HG02981 (cell line): ENCODE measurements at regions not wholly inside any gene's neighbourhood (a gene's known extent, or its start where the extent isn't known, plus 50 kb on each side); places are given as distances from the start of the nearest gene placed in this dataset.

Experiments used
- ATAC-seq: cut with Tn5 transposase; IDR thresholded peaks from one replicate; pipeline ENCODE4 v1.9.1; 2021; ENCODE audit warnings: mild to moderate bottlenecking, moderate library complexity; ENCODE audit not compliant: unreplicated experiment

DNA sequence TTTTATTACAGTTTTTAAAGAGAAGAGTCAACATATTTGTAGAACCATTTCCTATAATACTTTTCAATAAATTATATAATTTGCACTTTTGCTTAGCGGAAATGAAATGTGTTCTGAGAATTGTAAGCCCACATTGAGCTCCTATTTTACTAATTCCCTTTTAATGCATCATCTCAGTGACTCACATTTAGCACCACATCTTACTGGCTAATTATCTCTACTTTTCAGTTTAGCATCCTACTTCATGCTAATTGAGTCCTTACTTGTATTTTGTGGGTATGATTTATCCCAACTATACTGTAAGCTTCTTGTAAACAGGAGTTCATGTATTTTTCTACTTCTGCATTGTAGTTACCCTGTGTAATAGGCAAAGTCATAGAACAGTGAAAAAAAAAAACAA lies 67.5 kb downstream of the TMX1 start:
- ATAC-seq = no peak

DNA sequence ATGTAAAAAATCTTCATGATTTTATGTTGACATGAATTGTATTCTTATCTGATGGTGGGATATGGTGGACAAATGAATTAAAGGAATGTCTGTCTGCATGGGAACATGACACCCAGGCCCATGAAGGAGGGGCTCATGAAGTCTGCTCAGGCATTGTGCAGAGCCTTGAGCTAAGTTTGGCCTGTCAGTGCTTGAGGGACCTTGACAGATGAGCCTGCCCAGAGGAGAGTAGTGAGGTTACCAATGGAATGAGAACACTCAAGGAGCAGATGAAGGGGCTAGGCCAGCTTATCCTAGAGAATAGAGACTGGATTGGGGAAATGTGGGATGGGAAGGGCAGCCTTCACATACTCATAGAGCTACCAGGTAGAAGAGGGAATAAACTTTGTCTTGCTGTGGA lies 68.8 kb downstream of the TMX1 start:
- no peak for ATAC-seq

- ATAC-seq = no peak
These were observed 70.5 kb downstream of the TMX1 start for GRCh38 chr14:51310505-51310944.

- ATAC-seq = no peak
These were observed 74.4 kb downstream of the TMX1 start for GRCh38 chr14:51314321-51315015.

DNA sequence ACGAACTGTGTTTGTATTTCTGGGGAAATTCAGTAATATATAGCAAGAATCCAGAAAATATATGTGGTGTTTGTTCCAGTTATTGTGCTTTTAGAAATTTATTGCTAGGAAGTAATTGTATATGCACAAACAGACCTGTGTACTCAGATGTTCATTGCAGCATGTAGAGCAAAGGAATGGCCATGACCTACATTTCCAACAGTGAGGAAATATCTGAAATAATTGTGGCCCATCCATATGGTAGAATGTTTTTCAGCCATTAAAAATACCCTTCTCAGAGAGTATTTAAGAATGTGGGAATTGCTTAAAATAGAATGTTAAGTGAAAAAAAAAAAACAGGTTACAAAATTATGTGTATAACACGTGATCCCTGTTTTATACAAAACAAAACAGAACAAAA lies 77.3 kb downstream of the TMX1 start:
- ATAC-seq = no peak

DNA sequence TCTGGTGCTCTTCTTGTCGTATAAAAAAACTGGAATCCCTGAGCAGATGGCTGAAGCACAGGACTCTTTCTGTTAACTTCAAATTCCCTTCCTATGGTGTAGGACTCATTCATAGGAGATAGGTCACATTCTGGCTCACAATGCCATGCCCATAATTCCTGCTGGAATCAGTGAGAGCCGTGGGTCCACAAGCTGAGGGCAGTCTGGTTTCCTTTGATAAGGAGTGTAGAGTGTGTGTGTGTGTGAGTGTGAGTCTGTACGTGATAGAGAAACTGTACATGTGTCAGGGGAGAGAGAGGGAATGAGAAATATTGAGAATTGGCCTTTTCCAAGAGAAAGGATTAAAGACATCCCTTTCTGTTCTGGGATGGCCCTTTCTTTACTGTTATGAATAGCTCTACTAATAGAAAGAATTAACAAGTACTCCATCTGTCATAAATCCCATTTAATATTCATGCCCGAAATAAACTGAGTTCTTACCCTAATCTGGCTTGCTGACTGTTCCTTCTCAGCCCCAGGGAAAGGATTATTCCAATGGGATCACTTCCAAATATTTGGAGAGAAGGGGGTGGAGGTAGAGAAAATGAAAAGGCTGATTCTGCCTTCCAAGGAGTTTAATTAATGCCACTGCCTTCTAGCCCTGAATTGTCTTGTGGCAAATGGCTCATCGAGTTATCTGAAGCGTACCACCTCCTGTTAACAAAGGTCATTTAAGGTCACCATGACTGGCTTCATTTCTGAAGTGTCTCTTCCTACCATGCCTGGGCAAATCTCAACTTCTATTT lies 79.0 kb downstream of the TMX1 start:
- no peak for ATAC-seq

DNA sequence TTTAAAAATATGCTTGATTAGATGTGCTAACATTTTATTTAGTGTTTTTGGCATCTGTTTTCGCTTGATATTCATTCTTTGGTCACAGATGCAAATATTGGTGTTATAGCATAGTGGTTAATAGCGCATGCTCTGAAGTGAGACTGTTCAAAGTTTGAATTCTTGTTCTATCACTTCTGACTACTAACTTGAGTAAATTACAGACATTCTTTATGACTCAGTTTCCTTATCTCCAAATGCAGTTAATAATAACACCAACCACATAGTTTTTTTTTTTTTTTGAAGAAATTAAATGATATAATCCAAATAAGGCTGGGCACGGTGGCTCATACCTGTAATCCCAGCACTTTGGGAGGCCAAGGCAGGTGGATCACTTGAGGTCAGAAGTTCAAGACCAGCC lies 81.0 kb downstream of the TMX1 start:
- ATAC-seq = no peak

GRCh38 chr14:51323492-51323891 lies 83.4 kb downstream of the TMX1 start:
- no peak for ATAC-seq

- no peak for ATAC-seq
These were observed 87.3 kb downstream of the TMX1 start for GRCh38 chr14:51327376-51327775.

DNA sequence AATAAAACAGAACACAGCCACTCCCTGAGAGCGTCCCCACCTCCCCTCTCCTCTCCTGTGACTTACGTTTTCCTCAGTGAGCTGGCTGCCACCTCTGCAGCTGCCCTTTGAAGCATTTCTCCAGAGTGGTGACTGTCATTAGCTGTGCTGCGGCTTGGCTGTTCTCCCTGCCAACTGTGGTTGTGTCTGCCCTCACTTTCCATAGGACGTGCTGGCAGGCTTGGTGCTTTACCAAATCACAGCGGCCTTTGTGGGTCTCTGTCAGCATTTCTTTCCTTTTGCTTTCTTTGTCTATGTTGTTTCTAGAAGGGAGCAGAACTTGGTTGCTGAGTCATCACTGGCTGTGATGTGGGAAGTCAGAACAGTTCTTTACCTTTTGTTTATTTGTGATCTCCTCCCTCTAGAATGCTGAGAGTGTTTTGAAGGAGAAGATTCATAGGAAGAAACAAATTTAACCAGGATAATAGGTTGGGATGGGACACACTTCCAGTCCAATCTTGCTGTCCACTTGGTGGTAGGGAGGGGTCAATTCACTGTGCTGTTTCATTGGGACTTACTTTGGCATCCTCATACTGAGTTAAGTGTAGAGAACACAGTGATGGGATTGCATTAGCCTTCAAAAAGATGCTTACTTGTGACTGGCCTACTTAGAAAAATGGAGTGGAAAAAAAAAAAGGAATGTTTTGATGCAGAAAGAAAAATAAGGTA lies 88.2 kb downstream of the TMX1 start:
- no peak for ATAC-seq

DNA sequence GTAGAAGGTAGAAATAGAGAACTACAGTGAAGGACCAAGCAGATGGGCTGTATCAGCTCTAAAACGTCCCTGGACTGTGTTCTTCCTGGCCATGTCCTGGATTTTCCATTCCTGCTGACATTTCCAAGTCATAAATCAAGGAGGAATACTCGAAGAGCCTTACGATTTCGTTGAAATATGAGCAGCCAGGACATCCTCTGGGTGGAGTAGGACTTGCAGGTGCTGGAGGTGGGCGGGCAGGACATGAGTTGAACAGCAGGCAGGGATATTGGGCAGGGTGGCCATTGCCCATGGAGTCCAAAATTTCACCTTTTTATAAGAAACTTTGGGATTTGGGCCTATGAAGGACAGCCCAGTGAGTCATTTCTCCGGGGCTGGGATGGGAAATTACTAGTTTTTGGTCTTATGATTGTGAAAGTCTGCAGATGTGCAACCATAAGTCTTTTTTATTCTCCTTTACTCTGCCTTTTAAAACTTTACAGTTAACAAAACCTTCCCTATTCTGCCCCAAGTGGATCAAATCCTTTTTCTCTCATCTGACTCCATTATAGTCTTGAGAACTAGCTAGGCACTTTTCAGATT lies 88.8 kb downstream of the TMX1 start:
- no peak for ATAC-seq

DNA sequence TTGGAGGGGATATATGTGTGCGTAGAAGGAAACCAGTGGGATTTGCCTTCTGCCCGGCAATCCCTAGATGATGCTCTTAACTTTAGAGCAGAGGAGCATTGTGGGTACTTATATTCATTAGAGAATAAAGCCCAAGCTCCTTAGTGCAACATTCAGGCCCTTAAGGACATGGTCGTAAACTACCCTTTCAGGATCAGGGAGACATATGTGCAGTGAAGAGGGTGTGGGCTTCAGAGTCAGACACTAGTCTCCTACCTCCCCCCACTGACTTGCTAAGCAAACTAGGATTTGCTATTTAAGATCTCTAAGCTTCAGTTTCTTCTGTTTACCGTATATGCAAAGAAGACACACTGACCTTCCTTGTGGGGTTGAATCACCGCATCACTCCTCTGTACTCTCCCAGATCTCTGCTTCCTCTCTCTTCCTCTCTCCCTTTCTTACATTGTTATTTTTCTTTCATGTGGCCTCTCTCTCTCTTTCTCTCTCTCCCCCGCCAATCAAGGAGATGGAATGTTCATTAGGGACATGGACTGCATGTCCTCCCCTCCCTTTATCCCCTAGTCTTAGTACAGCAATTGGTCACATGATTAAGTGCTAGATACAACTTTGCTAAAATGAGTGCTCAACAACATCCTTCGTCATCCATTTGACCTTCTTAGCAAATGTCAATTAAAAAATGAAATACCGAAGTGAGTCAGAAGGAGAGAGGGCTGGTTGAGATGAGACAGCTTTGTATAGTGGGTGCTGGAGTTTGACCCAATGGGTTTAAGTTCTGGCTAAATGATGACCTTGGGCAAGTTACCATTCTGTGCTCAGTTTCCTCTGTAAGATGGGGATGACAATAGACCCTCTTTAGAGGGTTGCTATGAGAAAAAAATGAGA lies 91.7 kb downstream of the TMX1 start:
- no peak for ATAC-seq

- no peak for ATAC-seq
These were observed 93.3 kb downstream of the TMX1 start for GRCh38 chr14:51333299-51333698.

GRCh38 chr14:51333901-51334521 lies 94.0 kb downstream of the TMX1 start:
- no peak for ATAC-seq

DNA sequence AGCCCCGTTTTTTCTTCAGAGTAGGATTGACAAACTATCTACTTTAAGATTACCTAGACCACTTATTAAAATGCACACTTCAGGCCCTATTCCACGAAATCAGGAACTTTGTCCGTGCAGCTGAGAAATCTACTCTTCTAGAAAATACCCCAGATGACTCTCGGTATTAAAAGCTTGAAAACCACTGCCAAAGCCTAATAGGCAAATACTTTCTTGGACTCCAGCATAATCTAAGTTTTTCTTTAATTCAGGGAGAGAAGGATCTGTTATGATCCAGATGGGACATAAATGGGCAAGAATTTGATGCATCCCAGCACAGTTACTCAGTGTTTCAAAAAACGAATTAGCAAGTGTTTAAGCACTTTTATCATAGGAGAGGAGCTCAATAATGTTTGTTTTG lies 94.5 kb downstream of the TMX1 start:
- no peak for ATAC-seq

- ATAC-seq = no peak
These were observed 95.5 kb downstream of the TMX1 start for GRCh38 chr14:51335531-51335930.

DNA sequence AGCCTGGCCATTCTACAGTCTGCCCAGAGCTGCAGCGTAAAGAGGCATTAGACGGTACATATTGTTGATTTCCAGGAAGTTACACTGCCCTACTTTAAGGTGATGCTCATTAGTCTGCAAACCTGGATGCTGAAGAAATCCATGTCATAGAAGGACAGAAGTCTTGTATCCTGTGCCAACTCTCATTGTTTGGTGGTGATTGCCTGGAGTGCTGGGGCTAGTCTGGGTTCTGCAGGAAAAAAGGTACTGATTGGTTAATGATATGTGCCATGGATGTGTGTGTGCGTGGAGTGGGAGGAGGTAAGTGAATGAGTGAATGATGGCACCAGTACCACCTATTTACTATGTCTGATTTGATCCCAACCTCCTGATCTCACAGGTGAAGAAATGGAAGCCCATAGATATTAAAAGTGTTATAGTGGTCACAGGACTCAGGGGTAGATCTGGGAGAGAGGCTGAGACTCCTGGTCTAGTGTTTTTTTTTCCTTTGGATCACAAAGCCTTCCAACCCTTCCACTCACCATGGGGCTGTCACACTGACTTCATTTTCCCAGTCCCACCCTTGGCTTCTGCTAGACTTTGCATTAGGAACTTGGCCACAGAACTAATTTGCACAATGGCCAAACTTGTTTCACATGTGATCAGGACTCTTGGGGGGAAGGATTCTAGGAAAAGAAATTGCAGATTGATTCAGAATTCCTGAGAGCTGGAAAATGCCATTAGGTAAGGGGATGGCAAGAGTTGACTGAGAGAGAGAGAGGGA lies 96.1 kb downstream of the TMX1 start:
- no peak for ATAC-seq

GRCh38 chr14:51336734-51337133 lies 96.7 kb downstream of the TMX1 start:
- ATAC-seq = no peak

DNA sequence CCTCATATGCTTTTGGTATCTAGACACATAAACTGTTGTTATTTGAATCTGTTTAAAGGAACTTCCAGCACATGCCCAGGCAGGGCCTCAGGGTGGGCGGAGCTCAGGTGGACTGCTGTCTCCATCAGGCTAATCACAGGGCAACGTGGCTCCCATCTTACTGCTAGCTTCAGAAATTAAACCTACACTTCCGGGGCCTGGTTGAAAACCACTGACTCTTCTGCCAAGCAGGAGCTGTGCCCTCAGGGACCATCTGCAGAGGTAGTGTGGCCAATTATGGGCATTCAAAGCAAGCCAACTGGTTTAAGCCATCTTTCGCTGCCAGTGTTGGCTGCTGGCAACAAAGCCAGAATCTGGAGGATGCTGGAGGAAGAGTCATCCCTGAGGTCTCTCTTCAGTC lies 97.5 kb downstream of the TMX1 start:
- no peak for ATAC-seq
